HFF-Myc (cell line): ENCODE measurements at regions not wholly inside any gene's neighbourhood (a gene's known extent, or its start where the extent isn't known, plus 50 kb on each side); places are given as distances from the start of the nearest gene placed in this dataset.

ENCODE experiments used
- DNase-seq: peaks from one replicate; pipeline ENCODE4 v3.0.0-alpha.2; 2011; ENCODE audit warnings: low read depth; ENCODE audit errors: extremely low read depth
- H3K4me3 ChIP-seq: replicated peaks from 2 replicates; pipeline ENCODE4 v1.5.1; 2011; ENCODE audit warnings: low read depth, mild to moderate bottlenecking, control low read depth, low read length
- CTCF ChIP-seq: IDR thresholded peaks from 2 replicates; pipeline ENCODE4 v1.5.1; 2012; ENCODE audit warnings: mild to moderate bottlenecking, low read depth, low read length, control low read depth; ENCODE audit errors: missing control alignments

DNA sequence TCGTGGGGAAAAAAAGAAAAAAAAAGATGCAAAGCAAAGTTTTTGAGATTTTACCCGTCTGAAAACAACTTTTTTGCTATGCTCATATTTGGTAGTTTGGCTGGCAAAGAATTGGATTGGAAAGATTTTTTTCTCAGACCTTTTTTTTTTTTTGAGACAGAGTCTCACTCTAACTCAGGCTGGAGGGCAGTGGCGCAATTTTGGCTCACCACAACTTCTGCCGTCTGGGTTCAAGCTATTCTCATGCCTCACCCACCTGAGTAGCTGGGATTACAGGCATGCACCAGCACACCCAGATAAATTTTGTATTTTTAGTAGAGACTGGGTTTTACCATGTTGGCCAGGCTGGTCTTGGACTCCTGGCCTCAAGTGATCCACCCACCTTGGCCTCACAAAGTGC, 56.3 kb upstream of the TANC1 start:
- no peak overlapping the region for H3K4me3 ChIP-seq
- TF ChIP-seq CTCF: no peak
- no peak for DNase-seq

- TF ChIP-seq CTCF: no peak
- no peak for DNase-seq
- H3K4me3 ChIP-seq: no peak overlapping the region
These were observed 55.7 kb upstream of the TANC1 start for GRCh38 chr2:158912765-158913164.

DNA sequence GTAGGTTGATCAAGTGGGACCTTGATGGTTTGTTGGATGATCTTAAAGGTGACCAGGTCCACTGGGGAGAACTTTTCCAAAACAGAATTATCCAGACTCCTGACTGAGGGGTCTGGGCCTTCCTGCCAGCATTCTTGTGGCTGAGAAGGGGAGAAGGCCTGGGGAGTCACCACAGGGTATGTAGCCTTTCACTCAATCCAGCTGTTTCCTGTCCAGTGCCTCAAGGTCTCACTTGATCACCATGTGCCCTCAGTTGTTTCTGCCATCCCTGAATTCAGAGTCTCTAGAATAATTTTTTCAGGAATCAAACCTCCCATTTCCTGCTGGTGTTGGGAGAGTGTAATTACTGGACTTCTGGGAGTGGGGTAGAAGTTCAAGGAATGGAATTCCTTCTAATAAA, 54.4 kb upstream of the TANC1 start:
- H3K4me3 ChIP-seq: no peak overlapping the region
- no peak for TF ChIP-seq CTCF
- no peak for DNase-seq

GRCh38 chr2:158914731-158915130, 53.7 kb upstream of the TANC1 start:
- TF ChIP-seq CTCF: no peak
- no peak for DNase-seq
- no peak overlapping the region for H3K4me3 ChIP-seq

- no peak for DNase-seq
- no peak for TF ChIP-seq CTCF
- H3K4me3 ChIP-seq: no peak overlapping the region
These were observed 51.3 kb upstream of the TANC1 start for GRCh38 chr2:158917121-158917520.

- DNase-seq: no peak
- no peak for TF ChIP-seq CTCF
- H3K4me3 ChIP-seq: no peak overlapping the region
These were observed 50.0 kb upstream of the TANC1 start for GRCh38 chr2:158918452-158918851.
